ENCODE measurements at regions not wholly inside any gene's neighbourhood (a gene's known extent, or its start where the extent isn't known, plus 50 kb on each side); places are given as distances from the start of the nearest gene placed in this dataset.
"Not testable (repeated sequence)": the region's sequence is repeated elsewhere in the genome, so short reads cannot be mapped to it uniquely, and the experiment has no call there.

DNA sequence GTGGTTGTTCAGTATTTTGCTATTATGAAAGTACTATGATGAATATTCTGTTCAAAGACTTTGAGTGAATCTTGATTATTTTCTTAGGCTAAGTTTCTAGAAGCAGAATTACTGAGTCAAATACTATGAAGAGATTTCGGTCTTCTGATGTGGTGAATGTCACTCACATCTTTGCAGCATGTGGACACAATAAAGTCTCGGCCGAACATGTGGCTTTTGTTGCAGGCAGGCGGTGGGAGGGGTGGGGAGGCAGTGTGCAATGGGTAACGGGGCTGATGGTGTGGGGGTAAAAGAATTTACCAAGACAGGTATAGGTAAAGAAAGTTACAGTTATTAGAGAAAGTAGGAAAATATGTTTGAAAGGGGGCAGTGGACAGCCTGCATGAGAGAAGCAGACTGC lies 156.4 kb upstream of the DTNBP1 start:
- TF ChIP-seq, protein P1, sequence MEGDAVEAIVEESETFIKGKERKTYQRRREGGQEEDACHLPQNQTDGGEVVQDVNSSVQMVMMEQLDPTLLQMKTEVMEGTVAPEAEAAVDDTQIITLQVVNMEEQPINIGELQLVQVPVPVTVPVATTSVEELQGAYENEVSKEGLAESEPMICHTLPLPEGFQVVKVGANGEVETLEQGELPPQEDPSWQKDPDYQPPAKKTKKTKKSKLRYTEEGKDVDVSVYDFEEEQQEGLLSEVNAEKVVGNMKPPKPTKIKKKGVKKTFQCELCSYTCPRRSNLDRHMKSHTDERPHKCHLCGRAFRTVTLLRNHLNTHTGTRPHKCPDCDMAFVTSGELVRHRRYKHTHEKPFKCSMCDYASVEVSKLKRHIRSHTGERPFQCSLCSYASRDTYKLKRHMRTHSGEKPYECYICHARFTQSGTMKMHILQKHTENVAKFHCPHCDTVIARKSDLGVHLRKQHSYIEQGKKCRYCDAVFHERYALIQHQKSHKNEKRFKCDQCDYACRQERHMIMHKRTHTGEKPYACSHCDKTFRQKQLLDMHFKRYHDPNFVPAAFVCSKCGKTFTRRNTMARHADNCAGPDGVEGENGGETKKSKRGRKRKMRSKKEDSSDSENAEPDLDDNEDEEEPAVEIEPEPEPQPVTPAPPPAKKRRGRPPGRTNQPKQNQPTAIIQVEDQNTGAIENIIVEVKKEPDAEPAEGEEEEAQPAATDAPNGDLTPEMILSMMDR (conservative IDR thresholded peaks at IDR 0.05; ENCODE audit: control insufficient read depth, insufficient read depth, low read depth, low read length): no peak
- no peak for DNase-seq (ENCODE audit: low read depth)
- H3K4me3 ChIP-seq (ENCODE audit: control insufficient read depth, low read depth, low read length): no peak overlapping the region

DNA sequence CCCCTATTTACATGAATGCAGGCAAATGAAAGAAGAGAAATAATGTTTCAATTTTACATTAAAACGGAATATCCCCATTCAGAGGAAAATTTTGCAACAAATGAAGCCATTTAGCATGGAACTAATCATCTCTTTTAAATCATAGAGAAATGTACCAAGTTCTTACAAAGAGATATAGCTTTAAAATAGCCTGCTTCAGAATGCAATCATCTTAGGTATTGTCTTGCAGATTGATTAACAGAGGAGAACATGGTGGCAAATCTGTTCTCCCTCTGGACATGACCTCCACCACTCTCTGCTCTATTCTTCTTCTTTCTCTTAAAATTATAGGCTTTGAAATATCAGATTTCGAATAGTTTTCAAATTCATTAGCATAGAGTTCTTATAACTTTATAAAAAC lies 155.7 kb upstream of the DTNBP1 start:
- TF ChIP-seq, protein P1 (conservative IDR thresholded peaks at IDR 0.05; ENCODE audit: control insufficient read depth, insufficient read depth, low read depth, low read length): no peak
- H3K4me3 ChIP-seq (ENCODE audit: control insufficient read depth, low read depth, low read length): no peak overlapping the region
- no peak for DNase-seq (ENCODE audit: low read depth)

DNA sequence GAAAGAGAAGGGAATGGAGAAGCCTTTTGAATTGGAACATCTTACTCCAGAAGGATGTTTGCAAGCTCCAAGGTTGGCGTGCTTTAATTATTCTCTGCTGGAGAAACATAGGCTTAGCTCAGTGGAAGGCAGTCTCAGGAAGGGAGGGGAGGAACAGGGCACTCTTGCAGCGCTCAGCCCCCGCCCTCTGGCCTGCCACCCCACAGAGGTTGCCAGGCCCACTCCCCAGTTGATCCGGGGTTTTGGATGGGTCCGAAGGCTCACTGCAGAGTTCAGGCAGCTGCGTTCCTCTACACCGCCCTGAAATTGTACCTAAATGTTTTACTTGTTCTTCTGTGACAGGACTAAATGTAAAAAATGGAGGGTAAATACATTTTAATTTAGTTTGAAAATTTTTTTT lies 155.2 kb upstream of the DTNBP1 start:
- TF ChIP-seq, protein P1 (conservative IDR thresholded peaks at IDR 0.05; ENCODE audit: control insufficient read depth, insufficient read depth, low read depth, low read length): no peak
- no peak for DNase-seq (ENCODE audit: low read depth)
- H3K4me3 ChIP-seq (ENCODE audit: control insufficient read depth, low read depth, low read length): no peak overlapping the region

DNA sequence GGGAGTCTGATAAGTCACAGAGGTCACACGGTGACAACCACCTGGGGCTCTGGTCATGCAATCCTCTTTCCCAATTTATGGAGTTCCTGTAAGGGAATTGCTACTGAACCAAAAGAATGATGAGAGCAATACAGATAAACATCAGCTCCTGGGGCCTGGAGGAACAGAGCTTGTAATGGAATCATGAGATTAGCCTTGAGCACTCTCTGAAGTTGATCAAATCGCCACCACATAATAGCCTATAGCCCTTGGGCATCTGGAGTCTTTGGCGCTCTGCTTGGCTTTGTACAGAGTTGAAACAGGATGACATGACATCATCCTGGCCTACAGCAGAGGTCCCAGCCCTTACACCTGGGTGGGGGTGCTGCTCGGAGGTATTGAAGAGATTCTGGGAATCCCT lies 154.3 kb upstream of the DTNBP1 start:
- no peak for DNase-seq (ENCODE audit: low read depth)
- H3K4me3 ChIP-seq (ENCODE audit: control insufficient read depth, low read depth, low read length): no peak overlapping the region
- TF ChIP-seq, protein P1 (conservative IDR thresholded peaks at IDR 0.05; ENCODE audit: control insufficient read depth, insufficient read depth, low read depth, low read length): no peak

DNA sequence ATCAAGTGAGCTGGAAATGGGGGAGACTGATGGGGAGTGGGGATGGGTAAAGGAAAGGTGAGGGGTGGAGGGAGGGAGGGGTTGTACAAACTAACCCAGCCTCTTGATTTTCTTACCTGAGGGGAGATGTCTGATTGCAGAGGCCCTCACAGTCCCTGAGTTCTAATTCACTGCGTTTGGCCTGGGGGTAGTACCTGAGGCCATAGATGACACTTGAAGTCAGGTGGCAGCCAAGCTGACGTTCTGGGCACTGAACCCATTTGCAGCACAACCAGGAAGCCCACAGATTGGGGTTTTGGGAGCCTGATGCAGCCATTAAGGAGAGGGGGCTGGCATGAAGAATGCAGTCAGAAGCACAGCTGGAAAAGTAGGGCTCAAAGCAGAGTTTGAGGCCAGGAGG lies 153.8 kb upstream of the DTNBP1 start:
- no peak for DNase-seq (ENCODE audit: low read depth)
- no peak overlapping the region for H3K4me3 ChIP-seq (ENCODE audit: control insufficient read depth, low read depth, low read length)
- TF ChIP-seq, protein P1 (conservative IDR thresholded peaks at IDR 0.05; ENCODE audit: control insufficient read depth, insufficient read depth, low read depth, low read length): no peak

DNA sequence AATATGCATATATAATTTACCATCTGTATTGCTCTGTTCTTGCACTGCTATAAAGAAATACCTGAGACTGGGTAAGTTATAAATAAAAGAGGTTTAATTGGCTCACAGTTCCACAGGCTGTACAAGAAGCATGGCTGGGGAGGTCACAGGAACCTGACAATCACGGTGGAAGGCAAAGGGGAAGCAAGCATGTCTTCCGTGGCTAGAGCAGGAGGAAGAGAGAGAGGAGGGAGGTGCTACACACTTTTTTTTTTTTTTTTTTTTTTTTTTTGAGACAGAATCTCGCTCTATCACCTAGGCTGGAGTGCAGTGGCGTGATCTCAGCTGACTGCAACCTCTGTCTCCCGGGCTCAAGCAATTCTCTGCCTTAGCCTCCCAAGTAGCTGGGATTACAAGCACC lies 150.9 kb upstream of the DTNBP1 start:
- not testable (repeated sequence) for H3K4me3 ChIP-seq (ENCODE audit: control insufficient read depth, low read depth, low read length); DNase-seq (ENCODE audit: low read depth)

DNA sequence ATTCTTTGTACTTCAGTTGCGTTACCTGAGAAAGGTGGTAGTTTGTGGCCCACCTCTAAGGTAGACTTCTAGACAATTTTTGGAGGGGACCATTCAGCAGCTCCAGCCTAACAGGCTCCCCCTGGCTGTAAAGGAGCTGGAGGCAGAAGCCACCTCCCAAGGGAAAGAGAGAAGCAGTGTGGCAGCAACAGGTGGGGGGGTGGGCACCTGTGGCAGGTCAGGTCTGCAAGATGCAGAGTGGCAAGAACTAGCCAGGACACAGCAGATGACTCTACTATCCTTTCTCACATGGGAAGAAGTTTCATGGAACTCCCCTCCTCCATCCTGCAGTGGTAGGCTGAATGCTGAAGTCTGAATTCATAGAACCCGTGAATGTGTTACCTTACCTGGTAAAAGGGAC lies 148.3 kb upstream of the DTNBP1 start:
- H3K4me3 ChIP-seq (ENCODE audit: control insufficient read depth, low read depth, low read length): no peak overlapping the region
- TF ChIP-seq, protein P1 (conservative IDR thresholded peaks at IDR 0.05; ENCODE audit: control insufficient read depth, insufficient read depth, low read depth, low read length): no peak
- DNase-seq (ENCODE audit: low read depth): no peak
